IPS-15b (cell line): ENCODE measurements at regions not wholly inside any gene's neighbourhood (a gene's known extent, or its start where the extent isn't known, plus 50 kb on each side); places are given as distances from the start of the nearest gene placed in this dataset.

Experiments used
- H3K27me3 ChIP-seq: one replicate; pipeline ENCODE4 v1.6.1; 2013; ENCODE audit warnings: low read length; ENCODE audit not compliant: control insufficient read depth, insufficient read depth
- H3K36me3 ChIP-seq: one replicate; pipeline ENCODE4 v1.6.1; 2013; ENCODE audit warnings: low read length; ENCODE audit not compliant: control insufficient read depth, insufficient read depth
- H3K4me1 ChIP-seq: one replicate; pipeline ENCODE4 v1.6.1; 2013; ENCODE audit warnings: mild to moderate bottlenecking, low read length; ENCODE audit not compliant: control insufficient read depth, insufficient read depth
- H3K4me3 ChIP-seq: one replicate; pipeline ENCODE4 v1.5.1; 2013; ENCODE audit warnings: low read depth, low read length
- H3K9ac ChIP-seq: one replicate; pipeline ENCODE4 v1.6.1; 2013; ENCODE audit warnings: low read depth, mild to moderate bottlenecking, low read length
- H3K9me3 ChIP-seq: one replicate; pipeline ENCODE4 v1.6.1; 2013; ENCODE audit warnings: mild to moderate bottlenecking, low read length; ENCODE audit not compliant: control insufficient read depth, insufficient read depth

GRCh38 chr10:56912043-56912442 lies 551.0 kb upstream of the ZWINT start:
- Histone ChIP-seq H3K36me3 (no peaks in the 10 kb centered on the region), H3K9me3 (no peaks in the 10 kb centered on the region), H3K4me3 (no peak overlapping the region), H3K4me1 (no peaks in the 10 kb centered on the region), H3K9ac (no peak overlapping the region), H3K27me3 (no peaks in the 10 kb centered on the region)

GRCh38 chr10:56905051-56905450 lies 544.0 kb upstream of the ZWINT start:
- Histone ChIP-seq H3K4me3 (no peak overlapping the region), H3K9me3 (no peaks in the 10 kb centered on the region), H3K36me3 (no peaks in the 10 kb centered on the region), H3K9ac (no peak overlapping the region), H3K4me1 (no peaks in the 10 kb centered on the region), H3K27me3 (no peaks in the 10 kb centered on the region)

DNA sequence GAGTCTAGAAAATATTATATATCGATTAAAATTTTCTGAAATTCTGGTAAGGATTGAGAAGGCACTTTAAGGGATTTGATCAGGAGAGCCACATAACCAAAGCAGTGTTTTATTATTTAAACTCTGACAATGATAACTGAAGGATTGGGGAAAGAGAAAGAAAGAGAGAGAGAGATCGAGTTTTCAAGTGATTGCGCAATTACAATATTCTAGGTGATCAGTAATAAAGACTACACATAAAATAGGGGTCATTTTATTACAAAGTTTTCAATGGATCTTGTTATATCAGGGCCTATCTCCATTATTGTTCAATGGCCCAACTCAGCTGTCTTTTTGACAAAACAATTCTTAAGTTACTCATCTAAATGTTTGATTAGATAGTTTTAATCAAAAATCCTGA lies 541.5 kb upstream of the ZWINT start:
- Histone ChIP-seq H3K9ac (no peak overlapping the region), H3K4me1 (no peaks in the 10 kb centered on the region), H3K27me3 (no peaks in the 10 kb centered on the region), H3K9me3 (no peaks in the 10 kb centered on the region), H3K36me3 (no peaks in the 10 kb centered on the region), H3K4me3 (no peak overlapping the region)

DNA sequence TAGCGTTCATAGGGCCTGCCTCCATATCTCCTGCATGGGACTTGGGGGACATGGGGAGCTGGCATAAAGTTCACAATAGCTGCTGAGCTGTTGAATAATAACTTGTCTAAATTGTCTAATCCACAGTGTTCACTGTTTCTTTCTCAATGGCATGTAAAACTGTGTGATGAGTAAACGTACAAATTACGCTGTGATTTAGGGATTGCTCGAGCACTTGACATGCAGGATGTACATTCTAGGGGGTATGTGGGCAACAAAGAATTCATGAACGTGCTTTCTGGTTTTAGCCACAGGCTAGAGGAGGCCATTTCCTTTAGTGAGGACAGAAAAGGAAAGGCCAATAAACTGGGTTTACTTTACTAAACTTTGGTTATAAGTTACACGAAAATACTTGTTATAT lies 534.2 kb upstream of the ZWINT start:
- Histone ChIP-seq H3K9me3 (no peaks in the 10 kb centered on the region), H3K4me3 (no peak overlapping the region)

GRCh38 chr10:56881218-56881617 lies 520.2 kb upstream of the ZWINT start:
- no peaks in the 10 kb centered on the region for H3K27me3 ChIP-seq
- no peaks in the 10 kb centered on the region for H3K9me3 ChIP-seq
- no peak overlapping the region for H3K4me3 ChIP-seq
- H3K36me3 ChIP-seq: no peaks in the 10 kb centered on the region
- H3K9ac ChIP-seq: no peak overlapping the region
- H3K4me1 ChIP-seq: no peaks in the 10 kb centered on the region

More for the DNA sequence above, 534.2 kb upstream of the ZWINT start:
- Histone ChIP-seq H3K36me3 (no peaks in the 10 kb centered on the region), H3K9ac (no peak overlapping the region), H3K4me1 (no peaks in the 10 kb centered on the region), H3K27me3 (no peaks in the 10 kb centered on the region)

DNA sequence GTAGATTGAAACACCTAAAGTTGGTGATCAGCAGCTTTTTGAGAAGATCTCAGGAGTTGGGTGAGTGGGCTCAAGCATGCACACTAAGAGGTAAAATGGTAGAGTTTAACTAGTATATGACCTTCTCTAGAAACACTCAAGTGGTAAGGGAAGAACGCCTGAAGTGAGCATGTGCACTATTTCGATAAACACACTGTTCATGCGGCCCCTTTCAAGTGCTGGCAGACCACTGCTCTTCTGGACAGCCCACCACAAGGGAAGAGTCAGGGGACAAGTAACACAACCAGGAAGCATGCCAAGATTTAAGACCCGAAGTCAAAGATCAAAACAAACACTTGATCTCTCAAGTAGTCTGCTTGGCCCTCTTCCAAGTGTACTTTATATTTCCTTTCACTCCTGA lies 519.5 kb upstream of the ZWINT start:
- Histone ChIP-seq H3K27me3 (no peaks in the 10 kb centered on the region), H3K4me1 (no peaks in the 10 kb centered on the region), H3K36me3 (no peaks in the 10 kb centered on the region), H3K4me3 (no peak overlapping the region), H3K9me3 (no peaks in the 10 kb centered on the region), H3K9ac (no peak overlapping the region)

DNA sequence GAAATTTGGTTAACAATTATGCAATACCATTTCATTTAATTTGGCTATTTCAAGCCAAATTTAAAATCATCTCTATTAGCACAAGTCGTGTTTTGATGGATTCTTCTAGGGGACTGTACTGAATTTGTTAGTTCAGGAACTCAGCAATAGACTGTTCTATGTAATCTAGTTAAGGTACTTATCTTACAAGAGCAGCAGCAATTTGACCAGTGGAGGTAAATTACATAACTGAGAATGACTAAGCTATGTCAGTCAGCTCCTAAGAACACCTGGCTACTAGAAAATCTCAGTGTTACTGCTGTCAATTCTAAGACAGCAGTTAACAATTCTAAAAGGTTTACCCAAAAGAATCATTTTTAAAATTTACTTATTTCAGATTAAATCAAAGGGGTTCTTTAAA lies 513.9 kb upstream of the ZWINT start:
- no peak overlapping the region for H3K9ac ChIP-seq
- no peaks in the 10 kb centered on the region for H3K36me3 ChIP-seq
- no peaks in the 10 kb centered on the region for H3K27me3 ChIP-seq
- H3K9me3 ChIP-seq: no peaks in the 10 kb centered on the region
- no peaks in the 10 kb centered on the region for H3K4me1 ChIP-seq
- H3K4me3 ChIP-seq: no peak overlapping the region

DNA sequence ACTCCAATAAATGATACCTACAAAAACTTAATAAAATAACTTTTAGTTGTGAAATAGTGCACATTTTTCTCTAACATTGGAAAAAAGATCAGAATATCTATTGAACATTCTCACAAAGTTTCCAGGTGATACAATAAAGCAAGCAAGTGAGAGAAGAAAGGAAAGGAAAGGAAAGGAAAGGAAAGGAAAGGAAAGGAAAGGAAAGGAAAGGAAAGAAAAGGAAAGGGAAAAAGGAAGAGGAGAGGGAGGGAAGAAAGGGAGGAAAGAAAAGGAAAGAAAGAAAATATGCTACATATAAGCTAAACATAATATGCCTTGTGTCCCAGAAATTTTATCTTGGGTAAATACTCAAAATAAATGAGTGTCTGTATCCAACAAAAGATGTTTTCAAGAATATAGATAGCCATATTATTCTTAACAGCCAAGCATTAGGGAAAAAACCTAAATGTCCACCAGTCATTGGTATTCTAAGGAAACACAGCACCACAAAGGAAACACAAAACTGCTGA lies 510.2 kb upstream of the ZWINT start:
- Histone ChIP-seq H3K4me3 (no peak overlapping the region), H3K27me3 (no peaks in the 10 kb centered on the region), H3K9me3 (no peaks in the 10 kb centered on the region), H3K36me3 (no peaks in the 10 kb centered on the region), H3K4me1 (no peaks in the 10 kb centered on the region), H3K9ac (no peak overlapping the region)

DNA sequence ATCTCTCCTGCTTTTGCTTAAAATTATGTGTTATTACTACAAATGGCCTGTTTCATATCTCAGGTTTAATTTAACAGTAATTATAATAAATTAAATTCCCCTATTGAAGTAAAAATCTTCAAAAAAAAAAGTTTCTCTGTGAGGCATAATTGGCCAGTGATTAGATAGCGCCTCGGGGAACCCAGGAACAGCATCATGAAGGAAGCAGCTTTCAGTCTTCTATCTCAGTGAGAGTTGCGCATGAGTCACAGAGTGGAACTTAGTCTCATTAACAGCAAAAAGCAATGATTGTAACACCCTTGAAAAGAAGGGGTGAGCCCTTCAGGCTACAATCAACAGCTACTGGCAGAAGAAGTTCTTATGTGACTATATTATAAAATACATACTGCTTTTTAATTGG lies 506.2 kb upstream of the ZWINT start:
- H3K36me3 ChIP-seq: no peaks in the 10 kb centered on the region
- no peaks in the 10 kb centered on the region for H3K27me3 ChIP-seq
- no peak overlapping the region for H3K9ac ChIP-seq
- no peaks in the 10 kb centered on the region for H3K9me3 ChIP-seq
- no peak overlapping the region for H3K4me3 ChIP-seq
- no peaks in the 10 kb centered on the region for H3K4me1 ChIP-seq

- Histone ChIP-seq H3K9ac (no peak overlapping the region), H3K36me3 (no peaks in the 10 kb centered on the region), H3K4me3 (no peak overlapping the region), H3K4me1 (no peaks in the 10 kb centered on the region), H3K9me3 (no peaks in the 10 kb centered on the region), H3K27me3 (no peaks in the 10 kb centered on the region)
Observed at GRCh38 chr10:56856569-56856968, 495.5 kb upstream of the ZWINT start.

GRCh38 chr10:56844978-56845529 lies 484.0 kb upstream of the ZWINT start:
- H3K36me3 ChIP-seq: no peaks in the 10 kb centered on the region
- H3K9me3 ChIP-seq: no peaks in the 10 kb centered on the region
- no peaks in the 10 kb centered on the region for H3K4me1 ChIP-seq
- H3K27me3 ChIP-seq: no peaks in the 10 kb centered on the region
- H3K4me3 ChIP-seq: no peak overlapping the region
- no peak overlapping the region for H3K9ac ChIP-seq

DNA sequence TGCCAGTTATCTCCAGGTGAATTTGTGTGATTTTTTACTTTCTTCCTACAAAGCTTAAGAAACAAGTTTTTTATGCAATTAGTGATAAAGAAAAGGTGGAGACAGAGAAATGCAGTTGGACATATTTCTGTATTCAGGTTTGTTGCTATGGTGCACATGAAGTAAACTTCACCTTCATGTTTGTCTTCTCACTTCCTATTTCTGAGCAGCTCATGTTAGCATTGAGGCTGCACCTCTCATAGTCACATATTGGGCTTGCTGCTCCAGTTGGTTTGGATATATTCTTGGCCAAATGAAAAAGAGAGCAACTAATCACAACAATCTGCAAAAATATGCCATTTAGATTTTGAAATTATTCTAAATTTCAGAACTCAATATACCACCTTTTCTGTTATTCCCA lies 475.6 kb upstream of the ZWINT start:
- H3K36me3 ChIP-seq: no peaks in the 10 kb centered on the region
- H3K4me3 ChIP-seq: no peak overlapping the region
- no peak overlapping the region for H3K9ac ChIP-seq
- no peaks in the 10 kb centered on the region for H3K27me3 ChIP-seq
- no peaks in the 10 kb centered on the region for H3K4me1 ChIP-seq
- no peaks in the 10 kb centered on the region for H3K9me3 ChIP-seq
